ENCODE measurements at regions not wholly inside any gene's neighbourhood (a gene's known extent, or its start where the extent isn't known, plus 50 kb on each side); places are given as distances from the start of the nearest gene placed in this dataset.
"Not testable (repeated sequence)": the region's sequence is repeated elsewhere in the genome, so short reads cannot be mapped to it uniquely, and the experiment has no call there.

- Mint-ChIP-seq H3K9me3 (peaks cover 0 to 6% (median 0%) of the 10 kb centered on the region in 7 donors), H3K27me3 (no peaks in the 10 kb centered on the region), H3K4me1 (no peaks in the 10 kb centered on the region), H3K36me3 (no peaks in the 10 kb centered on the region), H3K27ac (no peak overlapping the region), H3K4me3 (no peak overlapping the region)
- H3K4me1 ChIP-seq (ENCODE audit: control insufficient read depth, insufficient read depth, low read length, poor library complexity, severe bottlenecking): no peaks in the 10 kb centered on the region
- ATAC-seq (ENCODE audit: low read depth in 2 of 2): no peak
- no peak for DNase-seq
- H3K27me3 ChIP-seq (ENCODE audit: control insufficient read depth, insufficient read depth, low read length): no peaks in the 10 kb centered on the region
- H3K4me3 ChIP-seq (ENCODE audit: low read depth, low read length): no peak overlapping the region
- peaks cover 0 to 4% of the 10 kb centered on the region in 2 experiments for H3K9me3 ChIP-seq (ENCODE audit: control insufficient read depth in 2 of 2, low read length in 2 of 2)
- H3K27ac ChIP-seq (ENCODE audit: insufficient read depth, low read length, poor library complexity, severe bottlenecking): no peak overlapping the region
- H3K36me3 ChIP-seq (ENCODE audit: control insufficient read depth, insufficient read depth, low read length): no peaks in the 10 kb centered on the region
These were observed 197.0 kb downstream of the ETNK1 start for GRCh38 chr12:22821985-22822384.

GRCh38 chr12:22826026-22826425 is 201.1 kb downstream of the ETNK1 start:
- ATAC-seq (ENCODE audit: low read depth in 2 of 2): no peak
- Histone ChIP-seq H3K9me3 (ENCODE audit: control insufficient read depth in 2 of 2, low read length in 2 of 2) (peaks cover 0 to 4% of the 10 kb centered on the region in 2 experiments), H3K4me1 (ENCODE audit: control insufficient read depth, insufficient read depth, low read length, poor library complexity, severe bottlenecking) (no peaks in the 10 kb centered on the region), H3K27ac (ENCODE audit: insufficient read depth, low read length, poor library complexity, severe bottlenecking) (no peak overlapping the region), H3K27me3 (ENCODE audit: control insufficient read depth, insufficient read depth, low read length) (no peaks in the 10 kb centered on the region), H3K36me3 (ENCODE audit: control insufficient read depth, insufficient read depth, low read length) (no peaks in the 10 kb centered on the region), H3K4me3 (ENCODE audit: low read depth, low read length) (no peak overlapping the region)
- H3K27me3 Mint-ChIP-seq: no peaks in the 10 kb centered on the region
- no peak overlapping the region for H3K27ac Mint-ChIP-seq
- H3K36me3 Mint-ChIP-seq: no peaks in the 10 kb centered on the region
- no peak for DNase-seq
- no peaks in the 10 kb centered on the region for H3K4me1 Mint-ChIP-seq
- no peak overlapping the region for H3K4me3 Mint-ChIP-seq
- H3K9me3 Mint-ChIP-seq: peaks cover 0 to 10% (median 6%) of the 10 kb centered on the region in 7 donors

- not testable (repeated sequence) for ATAC-seq (ENCODE audit: low read depth in 2 of 2); H3K36me3 Mint-ChIP-seq; H3K4me3 ChIP-seq (ENCODE audit: low read depth, low read length); H3K27ac ChIP-seq (ENCODE audit: insufficient read depth, low read length, poor library complexity, severe bottlenecking); H3K4me1 ChIP-seq (ENCODE audit: control insufficient read depth, insufficient read depth, low read length, poor library complexity, severe bottlenecking); H3K27ac Mint-ChIP-seq; H3K27me3 ChIP-seq (ENCODE audit: control insufficient read depth, insufficient read depth, low read length); DNase-seq; H3K9me3 Mint-ChIP-seq; H3K36me3 ChIP-seq (ENCODE audit: control insufficient read depth, insufficient read depth, low read length); H3K27me3 Mint-ChIP-seq; H3K4me1 Mint-ChIP-seq; H3K9me3 ChIP-seq (ENCODE audit: control insufficient read depth in 2 of 2, low read length in 2 of 2); H3K4me3 Mint-ChIP-seq
These were observed 201.5 kb downstream of the ETNK1 start for GRCh38 chr12:22826446-22826981.

DNA sequence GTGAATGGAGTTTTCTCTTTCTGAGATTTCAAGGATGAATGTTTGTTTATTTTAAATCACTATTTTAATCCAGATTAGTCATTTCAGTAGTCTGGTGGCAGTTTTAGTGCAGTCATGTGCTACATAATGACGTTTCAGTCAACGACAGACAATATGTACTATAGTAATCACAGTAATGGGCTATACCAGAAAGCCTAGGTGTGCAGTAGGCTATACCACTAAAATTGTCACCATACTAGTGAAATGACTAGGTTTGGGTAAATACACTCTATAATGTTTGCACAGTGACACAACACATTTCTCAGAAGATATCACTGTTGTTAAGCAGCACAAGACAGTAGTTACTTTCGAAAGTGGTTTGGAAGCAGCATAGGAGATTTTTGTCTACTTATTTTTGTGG is 203.1 kb downstream of the ETNK1 start:
- H3K9me3 ChIP-seq (ENCODE audit: control insufficient read depth in 2 of 2, low read length in 2 of 2): no peaks in the 10 kb centered on the region
- H3K9me3 Mint-ChIP-seq: peaks cover 0 to 10% (median 6%) of the 10 kb centered on the region in 7 donors
- no peaks in the 10 kb centered on the region for H3K4me1 ChIP-seq (ENCODE audit: control insufficient read depth, insufficient read depth, low read length, poor library complexity, severe bottlenecking)
- DNase-seq: no peak
- H3K27me3 ChIP-seq (ENCODE audit: control insufficient read depth, insufficient read depth, low read length): no peaks in the 10 kb centered on the region
- no peaks in the 10 kb centered on the region for H3K4me1 Mint-ChIP-seq
- no peak overlapping the region for H3K27ac ChIP-seq (ENCODE audit: insufficient read depth, low read length, poor library complexity, severe bottlenecking)
- H3K36me3 ChIP-seq (ENCODE audit: control insufficient read depth, insufficient read depth, low read length): no peaks in the 10 kb centered on the region
- H3K27me3 Mint-ChIP-seq: no peaks in the 10 kb centered on the region
- no peak for ATAC-seq (ENCODE audit: low read depth in 2 of 2)
- no peak overlapping the region for H3K4me3 Mint-ChIP-seq
- no peak overlapping the region for H3K4me3 ChIP-seq (ENCODE audit: low read depth, low read length)
- H3K36me3 Mint-ChIP-seq: no peaks in the 10 kb centered on the region
- no peak overlapping the region for H3K27ac Mint-ChIP-seq

DNA sequence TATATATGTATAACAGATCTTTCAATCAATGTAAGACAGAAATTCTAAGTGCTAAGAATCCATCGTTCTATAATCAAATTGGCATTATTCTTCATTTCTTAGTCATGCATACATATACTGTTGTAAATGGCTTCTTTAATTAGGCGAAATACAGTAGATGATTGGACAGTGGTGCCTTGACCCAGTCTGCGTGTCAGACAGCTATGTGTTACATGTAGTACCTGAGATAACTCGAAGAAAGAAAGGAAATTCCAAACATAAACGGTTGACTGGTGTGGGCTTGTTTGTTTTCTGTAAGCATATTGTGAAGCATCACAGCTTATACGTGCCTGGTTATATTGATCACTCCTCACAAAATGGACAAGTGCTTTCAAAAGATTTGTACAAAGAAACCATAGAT is 210.5 kb downstream of the ETNK1 start:
- no peak overlapping the region for H3K27ac Mint-ChIP-seq
- Histone ChIP-seq H3K9me3 (ENCODE audit: control insufficient read depth in 2 of 2, low read length in 2 of 2) (no peaks in the 10 kb centered on the region), H3K27ac (ENCODE audit: insufficient read depth, low read length, poor library complexity, severe bottlenecking) (no peak overlapping the region), H3K36me3 (ENCODE audit: control insufficient read depth, insufficient read depth, low read length) (no peaks in the 10 kb centered on the region), H3K27me3 (ENCODE audit: control insufficient read depth, insufficient read depth, low read length) (no peaks in the 10 kb centered on the region), H3K4me1 (ENCODE audit: control insufficient read depth, insufficient read depth, low read length, poor library complexity, severe bottlenecking) (no peaks in the 10 kb centered on the region), H3K4me3 (ENCODE audit: low read depth, low read length) (no peak overlapping the region)
- no peaks in the 10 kb centered on the region for H3K4me1 Mint-ChIP-seq
- peaks cover 0 to 6% (median 2%) of the 10 kb centered on the region in 7 donors for H3K9me3 Mint-ChIP-seq
- no peak for ATAC-seq (ENCODE audit: low read depth in 2 of 2)
- H3K4me3 Mint-ChIP-seq: no peak overlapping the region
- H3K36me3 Mint-ChIP-seq: no peaks in the 10 kb centered on the region
- H3K27me3 Mint-ChIP-seq: no peaks in the 10 kb centered on the region
- no peak for DNase-seq

DNA sequence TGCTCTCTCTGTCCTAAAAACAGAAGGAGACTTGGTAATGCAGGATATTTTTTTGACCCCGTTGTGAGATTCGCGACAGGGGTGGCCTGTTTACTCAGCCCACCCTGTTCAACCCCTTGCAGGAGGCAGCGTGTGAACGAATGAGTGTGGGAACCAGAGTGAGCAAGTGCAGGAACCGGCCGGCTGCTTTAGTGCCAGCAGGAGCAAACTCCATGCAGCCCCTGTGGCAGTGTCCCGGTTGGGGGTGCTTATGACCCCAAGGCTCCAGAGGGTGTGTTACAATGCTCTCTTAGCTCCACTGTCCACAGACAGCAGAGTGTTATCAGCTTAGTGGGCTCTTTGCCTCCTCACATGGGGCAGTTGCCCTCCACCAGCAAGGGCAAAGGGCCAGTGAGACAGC is 225.2 kb downstream of the ETNK1 start:
- H3K9me3 ChIP-seq (ENCODE audit: control insufficient read depth in 2 of 2, low read length in 2 of 2): no peaks in the 10 kb centered on the region
- H3K36me3 ChIP-seq (ENCODE audit: control insufficient read depth, insufficient read depth, low read length): no peaks in the 10 kb centered on the region
- Mint-ChIP-seq H3K27ac (no peak overlapping the region), H3K4me3 (no peak overlapping the region), H3K4me1 (no peaks in the 10 kb centered on the region), H3K27me3 (peaks cover 21% of the 10 kb centered on the region), H3K9me3 (peaks cover 0 to 7% (median 0%) of the 10 kb centered on the region in 7 donors), H3K36me3 (no peaks in the 10 kb centered on the region)
- no peak overlapping the region for H3K27ac ChIP-seq (ENCODE audit: insufficient read depth, low read length, poor library complexity, severe bottlenecking)
- ATAC-seq (ENCODE audit: low read depth in 2 of 2): no peak
- no peak overlapping the region for H3K4me3 ChIP-seq (ENCODE audit: low read depth, low read length)
- no peak for DNase-seq
- no peaks in the 10 kb centered on the region for H3K27me3 ChIP-seq (ENCODE audit: control insufficient read depth, insufficient read depth, low read length)
- H3K4me1 ChIP-seq (ENCODE audit: control insufficient read depth, insufficient read depth, low read length, poor library complexity, severe bottlenecking): no peaks in the 10 kb centered on the region

DNA sequence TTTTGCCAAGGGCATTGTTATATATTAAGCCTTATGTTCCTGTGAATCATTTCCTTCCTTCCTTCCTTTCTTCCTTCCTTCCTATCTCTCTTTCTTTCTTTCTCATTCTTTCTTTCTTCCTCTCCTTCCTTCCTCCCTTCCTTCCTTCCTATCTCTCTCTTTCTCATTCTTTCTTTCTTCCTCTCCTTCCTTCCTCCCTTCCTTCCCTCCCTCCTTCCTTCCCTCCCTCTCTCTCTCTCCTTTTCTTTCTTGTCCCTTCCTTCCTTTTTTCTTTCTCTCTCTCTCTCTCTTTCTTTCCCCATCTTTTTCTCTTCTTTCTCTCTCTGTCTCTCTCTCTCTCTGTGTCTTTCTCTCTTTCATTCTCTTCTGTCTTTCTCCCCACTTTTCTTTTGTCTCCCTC is 226.6 kb downstream of the ETNK1 start:
- H3K27me3 Mint-ChIP-seq: peaks cover 17% of the 10 kb centered on the region
- Histone ChIP-seq H3K4me1 (ENCODE audit: control insufficient read depth, insufficient read depth, low read length, poor library complexity, severe bottlenecking) (no peaks in the 10 kb centered on the region), H3K9me3 (ENCODE audit: control insufficient read depth in 2 of 2, low read length in 2 of 2) (no peaks in the 10 kb centered on the region), H3K27ac (ENCODE audit: insufficient read depth, low read length, poor library complexity, severe bottlenecking) (no peak overlapping the region), H3K36me3 (ENCODE audit: control insufficient read depth, insufficient read depth, low read length) (no peaks in the 10 kb centered on the region), H3K4me3 (ENCODE audit: low read depth, low read length) (no peak overlapping the region), H3K27me3 (ENCODE audit: control insufficient read depth, insufficient read depth, low read length) (no peaks in the 10 kb centered on the region)
- peaks cover 0 to 2% (median 0%) of the 10 kb centered on the region in 4 donors for H3K4me1 Mint-ChIP-seq
- ATAC-seq (ENCODE audit: low read depth in 2 of 2) (no peak), DNase-seq (no peak)
- H3K9me3 Mint-ChIP-seq: peaks cover 0 to 5% (median 0%) of the 10 kb centered on the region in 7 donors
- H3K27ac Mint-ChIP-seq: no peak overlapping the region
- H3K36me3 Mint-ChIP-seq: no peaks in the 10 kb centered on the region
- H3K4me3 Mint-ChIP-seq: no peak overlapping the region

DNA sequence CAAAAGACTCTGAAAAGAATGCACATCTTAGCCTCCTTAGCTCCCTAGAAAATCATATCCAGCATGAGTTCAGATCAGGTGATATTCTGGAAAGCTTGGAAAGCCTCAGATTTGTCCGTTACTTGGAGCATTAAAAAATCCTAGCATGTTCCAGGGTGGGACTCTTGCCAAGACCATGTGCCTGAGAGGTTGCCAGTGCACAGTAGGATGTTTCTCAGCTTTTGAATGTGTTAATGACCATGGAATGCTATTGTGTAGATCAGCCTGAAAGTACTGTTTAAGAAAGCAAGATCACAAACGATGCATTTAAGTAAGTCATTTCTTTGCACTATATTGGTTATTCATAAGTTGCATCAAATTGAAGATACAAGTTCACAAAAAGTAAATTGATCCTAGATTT is 230.5 kb downstream of the ETNK1 start:
- ATAC-seq (ENCODE audit: low read depth in 2 of 2) (no peak), DNase-seq (no peak)
- Histone ChIP-seq H3K9me3 (ENCODE audit: control insufficient read depth in 2 of 2, low read length in 2 of 2) (no peaks in the 10 kb centered on the region), H3K4me1 (ENCODE audit: control insufficient read depth, insufficient read depth, low read length, poor library complexity, severe bottlenecking) (no peaks in the 10 kb centered on the region), H3K27ac (ENCODE audit: insufficient read depth, low read length, poor library complexity, severe bottlenecking) (no peak overlapping the region), H3K36me3 (ENCODE audit: control insufficient read depth, insufficient read depth, low read length) (no peaks in the 10 kb centered on the region), H3K27me3 (ENCODE audit: control insufficient read depth, insufficient read depth, low read length) (no peaks in the 10 kb centered on the region), H3K4me3 (ENCODE audit: low read depth, low read length) (no peak overlapping the region)
- peaks cover 17% of the 10 kb centered on the region for H3K27me3 Mint-ChIP-seq
- no peaks in the 10 kb centered on the region for H3K36me3 Mint-ChIP-seq
- no peak overlapping the region for H3K27ac Mint-ChIP-seq
- H3K9me3 Mint-ChIP-seq: peaks cover 0 to 3% (median 0%) of the 10 kb centered on the region in 7 donors
- H3K4me3 Mint-ChIP-seq: no peak overlapping the region
- H3K4me1 Mint-ChIP-seq: peaks cover 0 to 2% (median 0%) of the 10 kb centered on the region in 4 donors

All from CD4-positive, CD25-positive, alpha-beta regulatory T cell (primary cell).